ENCODE measurements at regions not wholly inside any gene's neighbourhood (a gene's known extent, or its start where the extent isn't known, plus 50 kb on each side); places are given as distances from the start of the nearest gene placed in this dataset.

GRCh38 chr6:48057601-48058000 lies 53.4 kb downstream of the PTCHD4 start:
- no peak for DNase-seq (ENCODE audit: low read depth, low spot score)

- DNase-seq (ENCODE audit: low read depth, low spot score): no peak
These were observed 62.4 kb downstream of the PTCHD4 start for GRCh38 chr6:48048451-48049146.

GRCh38 chr6:48041894-48042293 lies 69.1 kb downstream of the PTCHD4 start:
- no peak for DNase-seq (ENCODE audit: low read depth, low spot score)

DNA sequence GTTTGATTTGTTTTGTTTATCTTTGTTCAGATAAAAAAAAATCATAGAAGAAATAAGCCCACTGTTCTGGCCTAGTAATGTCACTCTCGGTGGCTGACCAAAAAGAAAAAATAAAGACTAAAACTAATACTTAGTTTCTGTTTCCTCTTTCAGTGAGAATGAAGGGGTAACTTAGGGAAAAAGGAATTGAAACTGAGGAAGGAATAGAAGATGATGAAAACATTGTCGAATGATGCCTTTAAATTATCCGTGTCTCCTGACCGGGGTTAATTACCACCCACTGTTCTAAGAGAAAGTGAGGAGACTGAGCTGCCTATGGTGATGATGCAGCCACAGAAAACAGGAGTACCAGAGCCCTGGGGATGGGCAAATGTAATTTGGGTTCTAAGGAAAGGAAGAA lies 73.1 kb downstream of the PTCHD4 start:
- no peak for DNase-seq (ENCODE audit: low read depth, low spot score)

- DNase-seq (ENCODE audit: low read depth, low spot score): no peak
These were observed 74.7 kb downstream of the PTCHD4 start for GRCh38 chr6:48036316-48036715.

- no peak for DNase-seq (ENCODE audit: low read depth, low spot score)
These were observed 78.8 kb downstream of the PTCHD4 start for GRCh38 chr6:48032151-48032550.

DNA sequence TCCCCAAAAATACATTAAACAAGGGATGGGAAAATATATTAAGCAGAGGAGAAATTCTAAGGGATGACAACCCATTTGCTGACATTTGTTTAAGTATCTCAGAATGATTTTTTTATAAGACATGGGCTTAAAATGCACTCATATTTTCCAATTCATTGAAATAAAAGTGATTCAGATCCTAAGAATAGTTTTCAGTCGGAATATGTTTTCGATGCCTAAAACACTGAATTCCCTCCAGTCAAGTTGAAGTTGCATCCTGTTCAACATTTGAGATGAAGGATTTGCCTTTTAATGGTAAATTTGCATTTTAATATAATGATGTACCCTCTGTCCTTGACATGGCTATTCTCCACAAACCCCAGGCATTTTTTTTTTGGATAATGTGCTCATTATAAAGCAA lies 79.3 kb downstream of the PTCHD4 start:
- no peak for DNase-seq (ENCODE audit: low read depth, low spot score)

- DNase-seq (ENCODE audit: low read depth, low spot score): no peak
These were observed 83.1 kb downstream of the PTCHD4 start for GRCh38 chr6:48027704-48028435.

- no peak for DNase-seq (ENCODE audit: low read depth, low spot score)
These were observed 86.0 kb downstream of the PTCHD4 start for GRCh38 chr6:48024956-48025355.

DNA sequence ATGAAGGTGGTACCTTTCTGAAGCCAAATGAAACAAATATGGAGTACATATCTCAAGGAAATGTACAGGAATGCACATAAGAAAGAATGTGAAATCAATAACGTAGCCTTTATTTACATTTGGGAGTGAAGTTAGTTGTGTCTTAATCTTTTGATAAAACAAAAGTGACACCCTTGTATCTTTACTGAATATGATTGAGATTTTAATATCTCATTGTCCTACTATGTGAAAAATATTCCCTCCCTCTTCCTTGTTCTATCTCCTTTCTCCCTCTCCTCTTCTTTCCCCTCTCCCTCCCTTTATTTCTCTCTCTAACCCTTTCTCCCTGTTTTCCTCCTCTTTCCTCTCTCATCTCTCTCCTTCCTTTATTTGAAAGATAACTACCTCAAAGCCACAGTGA lies 89.1 kb downstream of the PTCHD4 start:
- DNase-seq (ENCODE audit: low read depth, low spot score): no peak

DNA sequence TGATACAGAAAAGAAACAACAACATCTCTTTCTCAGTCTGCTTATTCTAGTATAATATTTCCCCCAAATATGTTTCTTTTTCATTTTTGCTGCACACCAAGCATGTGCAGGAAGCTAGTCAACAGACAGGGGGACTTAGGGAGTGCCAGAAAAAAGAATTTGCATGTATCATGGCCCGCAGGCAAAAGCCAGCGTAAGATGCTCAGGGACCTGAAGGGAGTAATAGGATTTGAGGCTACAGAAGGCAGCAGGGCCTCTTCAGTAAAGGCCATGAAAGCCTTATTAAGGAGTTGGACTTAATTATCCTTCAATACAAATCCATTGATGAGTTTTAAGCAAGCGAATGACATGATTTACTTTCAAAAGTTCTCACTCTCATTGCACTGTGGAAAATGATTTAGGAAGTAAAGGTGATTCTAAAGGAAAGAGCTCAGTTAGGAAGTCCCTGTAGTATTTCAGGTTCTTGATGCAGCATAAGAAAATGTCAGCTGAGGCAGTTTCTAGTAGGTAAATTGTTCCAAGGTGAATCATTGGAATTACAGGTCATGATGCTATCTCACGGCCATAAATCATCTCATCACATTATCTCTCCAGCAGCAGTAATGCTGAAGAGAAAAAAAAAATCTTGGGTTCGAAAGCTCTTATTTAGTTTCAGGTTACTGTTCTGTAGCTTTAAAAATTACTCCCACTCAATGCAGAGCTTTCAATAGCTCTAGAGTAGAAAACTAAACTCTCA lies 94.8 kb downstream of the PTCHD4 start:
- no peak for DNase-seq (ENCODE audit: low read depth, low spot score)

- no peak for DNase-seq (ENCODE audit: low read depth, low spot score)
These were observed 118.2 kb downstream of the PTCHD4 start for GRCh38 chr6:47992809-47993208.

GRCh38 chr6:47983491-47983890 lies 127.5 kb downstream of the PTCHD4 start:
- DNase-seq (ENCODE audit: low read depth, low spot score): no peak

GRCh38 chr6:47977314-47977713 lies 133.7 kb downstream of the PTCHD4 start:
- peak; percentile 2 for DNase-seq (ENCODE audit: low read depth, low spot score)

DNA sequence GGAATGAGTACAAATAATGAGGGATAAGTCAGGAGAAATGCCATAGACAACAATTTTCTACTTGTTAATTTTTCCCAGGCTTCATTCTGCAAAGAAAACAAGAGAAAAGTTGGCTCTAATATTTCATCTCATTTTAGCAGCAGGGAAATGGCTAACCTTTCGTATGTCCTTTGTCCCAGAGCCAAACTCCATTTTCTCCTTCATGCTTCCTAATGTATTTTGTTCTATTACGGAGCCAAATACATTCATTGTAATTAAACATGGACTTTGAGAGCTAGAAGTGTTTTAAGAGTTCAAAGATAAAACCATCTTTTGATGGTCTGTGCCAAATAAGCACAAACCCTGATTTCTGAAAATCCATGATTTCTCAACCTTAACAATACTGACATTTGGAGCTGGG lies 136.9 kb downstream of the PTCHD4 start:
- DNase-seq (ENCODE audit: low read depth, low spot score): no peak

GRCh38 chr6:47970826-47971225 lies 140.2 kb downstream of the PTCHD4 start:
- DNase-seq (ENCODE audit: low read depth, low spot score): no peak

GRCh38 chr6:47967843-47968242 lies 143.2 kb downstream of the PTCHD4 start:
- DNase-seq (ENCODE audit: low read depth, low spot score): no peak

- no peak for DNase-seq (ENCODE audit: low read depth, low spot score)
These were observed 146.0 kb downstream of the PTCHD4 start for GRCh38 chr6:47964969-47965368.

- no peak for DNase-seq (ENCODE audit: low read depth, low spot score)
These were observed 158.4 kb downstream of the PTCHD4 start for GRCh38 chr6:47952640-47953039.

DNA sequence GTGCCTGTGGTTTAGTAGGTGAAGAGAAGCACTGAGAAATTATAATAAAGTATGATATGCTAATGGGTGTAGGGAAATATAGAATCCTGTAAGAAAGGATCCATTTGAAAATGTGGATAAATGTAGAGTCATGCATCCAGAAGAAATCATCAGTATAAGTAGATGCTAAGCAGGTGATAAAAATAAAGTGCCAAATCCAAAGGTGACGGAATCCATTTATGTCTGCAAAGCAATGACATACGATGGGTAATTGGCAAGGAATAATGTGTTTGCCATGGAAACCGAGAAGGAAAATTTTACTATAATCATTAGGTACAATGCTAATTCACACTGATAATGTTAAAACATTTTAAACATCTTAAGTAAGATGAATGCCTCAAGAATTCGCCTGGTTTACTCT lies 163.0 kb downstream of the OPN5 start:
- no peak for DNase-seq (ENCODE audit: low read depth, low spot score)

GRCh38 chr6:47938405-47938804 lies 156.6 kb downstream of the OPN5 start:
- no peak for DNase-seq (ENCODE audit: low read depth, low spot score)

DNA sequence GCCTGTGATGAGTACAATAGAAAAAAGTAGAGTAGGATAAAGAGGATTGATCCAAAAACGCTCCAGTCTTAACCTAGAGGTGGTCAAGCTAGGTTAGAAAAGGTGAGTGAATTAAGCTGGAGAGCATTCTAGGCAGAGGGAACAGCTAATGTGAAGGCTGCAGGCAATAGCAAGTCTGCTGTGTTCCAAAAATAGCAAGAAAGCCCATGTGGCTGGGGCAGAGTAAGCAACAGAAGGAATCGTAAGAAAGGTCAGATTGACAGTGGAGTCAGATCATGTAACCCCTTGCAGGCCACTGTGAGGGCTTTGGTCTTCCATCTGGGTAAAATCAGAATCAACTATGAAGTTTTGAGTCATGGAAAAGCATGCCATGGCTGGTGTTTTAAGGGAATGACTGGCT lies 155.0 kb downstream of the OPN5 start:
- no peak for DNase-seq (ENCODE audit: low read depth, low spot score)

- no peak for DNase-seq (ENCODE audit: low read depth, low spot score)
These were observed 152.2 kb downstream of the OPN5 start for GRCh38 chr6:47934023-47934422.

All from ELF-1 (cell line).